NCI-H2107 treated with DMSO at 0.1 percent for 48 hours (cell line): ENCODE measurements at regions not wholly inside any gene's neighbourhood (a gene's known extent, or its start where the extent isn't known, plus 50 kb on each side); places are given as distances from the start of the nearest gene placed in this dataset.
A peak's percentile ranks its signal among the peaks of the same experiment; 100 is the strongest.

Experiments
- DNase-seq: peaks from one replicate; lab custom pipeline; 2025; ENCODE audit not compliant: unreplicated experiment; lab: John Stamatoyannopoulos, UW

GRCh38 chr12:91813701-91814100 is 331.9 kb downstream of the BTG1 start:
- DNase-seq: no peak

GRCh38 chr12:91811481-91812287 is 334.0 kb downstream of the BTG1 start:
- peak; percentile 20 for DNase-seq

DNA sequence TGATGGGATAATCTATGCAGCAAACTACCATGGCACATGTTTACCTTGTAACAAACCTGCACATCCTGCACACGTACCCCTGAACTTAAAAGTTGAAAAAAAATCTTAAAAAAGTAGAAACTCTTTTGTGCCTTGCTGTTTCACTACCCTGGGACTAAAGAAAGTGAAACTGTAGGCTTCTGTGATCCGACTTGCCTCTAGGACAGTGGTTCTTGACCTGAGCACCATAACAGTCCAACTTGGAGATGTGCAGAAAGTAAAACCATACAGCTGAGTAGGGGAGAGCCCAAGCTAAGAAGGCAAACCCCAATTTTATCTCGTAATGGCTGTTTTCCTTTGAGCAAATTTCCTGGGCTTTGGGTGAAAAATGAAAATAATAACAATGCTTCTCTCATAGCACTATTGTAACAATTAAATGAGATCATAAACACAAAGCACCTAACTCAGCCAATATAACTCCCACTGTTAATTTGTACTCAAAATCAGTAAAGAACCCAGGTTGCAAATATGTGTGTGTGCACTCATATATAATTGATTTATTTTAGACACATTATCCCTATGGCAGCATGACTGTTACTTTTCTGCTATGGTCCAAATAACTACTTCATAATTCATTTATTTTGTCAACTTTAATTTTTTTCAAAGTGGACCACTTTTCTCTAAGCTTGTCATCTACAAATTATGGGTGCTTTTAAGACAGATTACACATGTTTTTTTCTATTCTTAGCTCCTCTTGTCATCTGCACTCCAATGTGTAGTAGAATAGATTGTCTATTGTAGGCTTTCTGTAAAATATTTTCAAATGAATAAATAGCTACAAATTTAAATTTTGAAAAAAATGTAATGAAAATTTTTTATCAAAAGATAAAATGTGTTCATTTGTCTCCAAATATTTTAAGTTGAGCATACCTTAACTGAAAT is 334.9 kb downstream of the BTG1 start:
- no peak for DNase-seq

- no peak for DNase-seq
These were observed 335.6 kb downstream of the BTG1 start for GRCh38 chr12:91810077-91810476.

DNA sequence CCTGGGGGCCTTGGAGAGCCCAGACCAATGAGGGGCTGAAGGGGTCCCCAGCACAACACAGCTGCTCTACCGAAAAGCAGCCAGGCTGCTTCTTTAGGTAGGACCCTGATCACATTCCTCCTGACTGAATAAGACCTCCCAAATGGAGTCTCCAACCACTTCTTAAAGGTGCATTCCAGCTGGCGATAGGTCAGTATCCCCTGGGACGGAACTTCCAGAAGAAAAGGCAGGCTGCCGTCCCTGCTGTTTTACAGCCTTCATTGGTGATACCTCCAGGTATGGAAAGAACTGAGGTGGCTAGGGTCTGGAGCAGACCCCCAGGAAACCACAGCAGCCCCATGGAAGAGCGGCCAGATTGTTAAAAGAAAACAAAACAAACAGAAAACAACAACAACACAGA is 340.6 kb downstream of the BTG1 start:
- DNase-seq: no peak

GRCh38 chr12:91804533-91804932 is 341.1 kb downstream of the BTG1 start:
- no peak for DNase-seq

DNA sequence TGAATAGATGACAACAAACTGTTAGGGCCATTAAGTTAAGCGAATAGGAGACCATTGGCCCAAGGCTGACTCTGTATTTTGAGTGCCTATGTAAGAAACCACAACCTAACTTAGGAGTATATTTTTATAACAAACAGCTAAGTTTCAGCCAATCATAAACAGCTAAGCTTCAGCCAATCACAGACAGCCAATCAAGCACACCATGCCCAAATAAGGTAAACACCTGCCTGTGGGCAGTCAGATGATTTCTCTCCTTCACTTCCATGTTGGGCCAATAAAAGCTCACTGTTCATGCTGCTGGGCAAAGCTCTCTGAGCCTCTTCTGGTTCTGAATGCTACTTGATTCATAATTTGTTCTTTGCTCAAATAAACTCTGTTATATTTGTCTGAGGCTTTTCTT is 344.6 kb downstream of the BTG1 start:
- no peak for DNase-seq

- no peak for DNase-seq
These were observed 352.0 kb downstream of the BTG1 start for GRCh38 chr12:91793676-91794075.

- DNase-seq: no peak
These were observed 353.0 kb downstream of the BTG1 start for GRCh38 chr12:91792597-91792996.

GRCh38 chr12:91786499-91787272 is 359.0 kb downstream of the BTG1 start:
- no peak for DNase-seq

GRCh38 chr12:91785655-91786498 is 359.8 kb downstream of the BTG1 start:
- DNase-seq: no peak

DNA sequence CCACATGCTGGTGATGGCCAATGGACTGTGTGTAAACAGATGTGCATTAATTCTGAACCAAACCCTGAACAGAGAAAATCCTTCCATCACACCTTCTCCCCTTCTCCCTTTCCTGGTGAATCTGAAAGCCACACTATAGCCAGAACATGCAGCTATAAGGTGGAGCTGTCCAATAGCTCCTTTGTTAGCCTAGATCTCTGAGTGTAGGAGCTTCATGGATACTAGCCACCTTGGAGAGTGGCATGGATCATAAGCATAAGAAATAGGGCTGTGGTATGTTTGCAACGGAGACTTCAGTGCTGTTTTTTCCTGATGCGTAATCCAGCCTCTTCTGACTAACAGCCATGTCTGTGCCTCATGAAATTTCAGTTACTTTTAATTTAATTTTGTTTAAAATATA is 364.5 kb downstream of the BTG1 start:
- DNase-seq: no peak

GRCh38 chr12:91778938-91779400 is 366.7 kb downstream of the BTG1 start:
- DNase-seq: no peak

DNA sequence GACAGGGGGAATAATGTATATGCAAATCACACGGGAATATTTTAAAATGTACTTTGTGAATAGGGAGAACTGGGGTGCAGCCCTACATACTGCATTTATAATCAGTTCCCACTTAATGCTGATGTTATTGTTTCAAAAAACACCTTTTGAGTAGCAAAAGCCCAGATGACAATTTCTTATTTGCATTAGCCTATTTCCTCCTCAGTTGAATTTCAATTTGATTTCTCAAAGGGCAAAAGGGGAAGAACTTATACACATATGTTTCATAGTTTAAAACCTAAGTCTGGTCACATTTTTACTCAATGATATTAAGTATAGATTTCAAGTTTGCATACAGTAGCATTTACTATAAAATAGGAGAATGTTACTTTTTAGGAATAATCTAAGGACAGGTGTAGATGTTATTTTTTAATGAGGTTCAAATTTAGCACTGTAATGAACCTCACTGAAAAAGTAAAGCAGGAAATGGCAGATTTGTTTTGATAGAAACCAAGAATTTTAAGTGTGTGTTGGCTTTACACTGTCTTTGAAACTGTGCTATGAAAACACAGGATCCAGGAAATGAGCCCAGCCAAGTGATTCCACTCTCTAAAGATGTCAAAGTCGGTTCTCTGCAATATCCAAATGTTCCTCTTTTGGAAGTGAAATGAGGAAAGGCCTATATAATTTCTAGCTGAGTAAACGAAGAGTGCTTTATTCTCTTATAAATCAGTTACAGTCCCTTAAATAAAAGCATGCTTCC is 367.4 kb downstream of the BTG1 start:
- DNase-seq: no peak

- DNase-seq: no peak
These were observed 368.2 kb downstream of the BTG1 start for GRCh38 chr12:91777268-91777992.

DNA sequence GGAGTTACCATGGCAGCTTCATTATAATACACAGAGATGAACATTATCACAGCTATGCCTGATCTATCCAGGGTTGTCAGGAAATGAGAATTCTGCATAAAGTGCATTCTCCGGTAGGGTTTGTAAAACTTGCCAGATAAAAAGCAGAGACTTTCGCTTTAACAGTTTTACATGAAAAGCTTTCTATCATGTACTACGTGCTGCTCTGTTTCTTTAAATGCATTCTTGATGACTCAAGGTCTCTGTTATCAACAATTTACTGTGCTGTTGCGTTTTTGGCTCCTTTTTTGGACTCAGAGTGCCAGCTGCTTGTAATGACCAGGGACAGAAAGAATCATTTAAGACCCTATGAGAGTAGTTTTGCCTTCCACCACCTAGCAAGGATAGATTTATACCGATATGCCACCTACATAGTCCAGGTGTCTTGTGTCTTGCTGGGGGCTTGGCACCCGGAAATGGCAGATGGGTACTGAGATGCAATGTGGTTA is 371.2 kb downstream of the BTG1 start:
- no peak for DNase-seq

- no peak for DNase-seq
These were observed 371.8 kb downstream of the BTG1 start for GRCh38 chr12:91773749-91774429.

GRCh38 chr12:91772411-91772810 is 373.2 kb downstream of the BTG1 start:
- no peak for DNase-seq
